GM21526 (cell line): ENCODE measurements at regions not wholly inside any gene's neighbourhood (a gene's known extent, or its start where the extent isn't known, plus 50 kb on each side); places are given as distances from the start of the nearest gene placed in this dataset.
"Not testable (repeated sequence)": the region's sequence is repeated elsewhere in the genome, so short reads cannot be mapped to it uniquely, and the experiment has no call there.

Experiments used
- ATAC-seq: cut with Tn5 transposase; IDR thresholded peaks from one replicate; pipeline ENCODE4 v1.9.1; 2021; ENCODE audit warnings: moderate library complexity; ENCODE audit not compliant: unreplicated experiment, low FRiP score

GRCh38 chr4:79748835-79749234 is 324.2 kb downstream of the ANTXR2 start:
- no peak for ATAC-seq

- ATAC-seq = no peak
Measured at GRCh38 chr4:79747252-79747651, 325.8 kb downstream of the ANTXR2 start.

GRCh38 chr4:79743014-79743413 is 330.0 kb downstream of the ANTXR2 start:
- ATAC-seq = no peak

- ATAC-seq = no peak
Measured at GRCh38 chr4:79739912-79740311, 331.9 kb upstream of the GK2 start.

- no peak for ATAC-seq
Measured at GRCh38 chr4:79723507-79723906, 315.5 kb upstream of the GK2 start.

GRCh38 chr4:79700356-79700755 is 292.3 kb upstream of the GK2 start:
- ATAC-seq = no peak

GRCh38 chr4:79697444-79697843 is 289.4 kb upstream of the GK2 start:
- no peak for ATAC-seq

GRCh38 chr4:79696534-79696933 is 288.5 kb upstream of the GK2 start:
- not testable (repeated sequence) for ATAC-seq

GRCh38 chr4:79695848-79696247 is 287.8 kb upstream of the GK2 start:
- no peak for ATAC-seq

- no peak for ATAC-seq
Measured at GRCh38 chr4:79689740-79690139, 281.7 kb upstream of the GK2 start.

GRCh38 chr4:79688691-79689090 is 280.7 kb upstream of the GK2 start:
- ATAC-seq = no peak

GRCh38 chr4:79687006-79687405 is 279.0 kb upstream of the GK2 start:
- ATAC-seq = no peak

GRCh38 chr4:79685542-79685941 is 277.5 kb upstream of the GK2 start:
- no peak for ATAC-seq

GRCh38 chr4:79684516-79684915 is 276.5 kb upstream of the GK2 start:
- ATAC-seq = no peak

GRCh38 chr4:79682801-79683530 is 274.9 kb upstream of the GK2 start:
- ATAC-seq = no peak

GRCh38 chr4:79682161-79682560 is 274.1 kb upstream of the GK2 start:
- no peak for ATAC-seq

- ATAC-seq = no peak
Measured at GRCh38 chr4:79679859-79680258, 271.8 kb upstream of the GK2 start.

- ATAC-seq = no peak
Measured at GRCh38 chr4:79678472-79679202, 270.6 kb upstream of the GK2 start.

GRCh38 chr4:79676705-79677104 is 268.7 kb upstream of the GK2 start:
- no peak for ATAC-seq

- not testable (repeated sequence) for ATAC-seq
Measured at GRCh38 chr4:79674906-79675305, 266.9 kb upstream of the GK2 start.

GRCh38 chr4:79673898-79674297 is 265.9 kb upstream of the GK2 start:
- ATAC-seq = no peak

- ATAC-seq = no peak
Measured at GRCh38 chr4:79673377-79673776, 265.3 kb upstream of the GK2 start.
